ENCODE measurements at regions not wholly inside any gene's neighbourhood (a gene's known extent, or its start where the extent isn't known, plus 50 kb on each side); places are given as distances from the start of the nearest gene placed in this dataset.

- no CpG with 5 or more reads among the region's 1 CpG for WGBS, 2 experiments (ENCODE audit: extremely low coverage in 2 of 2, insufficient read length in 1 of 2)
- Histone ChIP-seq H2BK15ac (ENCODE audit: low read depth, low read length) (no peak overlapping the region), H4K20me1 (ENCODE audit: insufficient read depth, low read length) (no peaks in the 10 kb centered on the region), H4K91ac (ENCODE audit: insufficient read depth, low read depth, low read length) (no peak overlapping the region), H2BK5ac (ENCODE audit: low read depth, low read length, poor library complexity, severe bottlenecking) (no peak overlapping the region), H3K4me3 (ENCODE audit: insufficient read depth, low read depth, low read length) (no peak overlapping the region), H4K5ac (ENCODE audit: low read depth, low read length) (no peak overlapping the region), H4K8ac (ENCODE audit: low read depth in 2 of 2, low read length in 2 of 2) (no peak overlapping the region), H3K4me1 (ENCODE audit: control insufficient read depth, insufficient read depth, low read length) (no peaks in the 10 kb centered on the region), H2BK120ac (ENCODE audit: low read depth, low read length) (no peak overlapping the region), H3K18ac (ENCODE audit: low read depth, low read length) (no peak overlapping the region), H2AFZ (replicated peaks; ENCODE audit: low read length, poor library complexity) (no peak overlapping the region), H3K27ac (ENCODE audit: insufficient read depth, low read length) (no peak overlapping the region), H3K9me3 (ENCODE audit: control insufficient read depth, insufficient read depth, low read length) (no peaks in the 10 kb centered on the region), H2AK9ac (replicated peaks; ENCODE audit: low read depth, low read length, poor library complexity) (no peak overlapping the region), H3K14ac (replicated peaks; ENCODE audit: low read depth, low read length) (no peak overlapping the region), H3K4ac (ENCODE audit: low read depth, low read length) (no peak overlapping the region), H3K36me3 (ENCODE audit: control insufficient read depth, insufficient read depth, low read length) (no peaks in the 10 kb centered on the region), H3K23ac (ENCODE audit: low read depth, low read length) (no peak overlapping the region), H3K9me1 (ENCODE audit: insufficient read depth, low read length) (peaks cover 4% of the 10 kb centered on the region; the same call in 1 of the 2 replicates), H3K27me3 (ENCODE audit: control insufficient read depth, insufficient read depth, low read length) (no peaks in the 10 kb centered on the region), H3K56ac (ENCODE audit: extremely low read depth, insufficient read depth, low read length) (no peak overlapping the region), H3K79me1 (ENCODE audit: low read depth in 1 of 2, low read length in 2 of 2) (no peaks in the 10 kb centered on the region), H2AK5ac (ENCODE audit: low read depth, low read length) (no peak overlapping the region), H3K9ac (ENCODE audit: low read depth, low read length) (no peak overlapping the region), H3K4me2 (ENCODE audit: low read depth, low read length) (no peak overlapping the region), H2BK20ac (ENCODE audit: low read depth, low read length) (no peak overlapping the region)
- dilution Hi-C loops (cut with HindIII; ENCODE audit: low sequenced_read_pairs, unreplicated experiment), result no loop called here
- POLR2A ChIA-PET (ENCODE audit: unreplicated experiment), result interaction anchor here (0.7 kb wide), 1 partner anchor 202 kb away, joined by 3 read pairs; no protein-coding TSS in a partner anchor
- in situ Hi-C loops (cut with MboI; ENCODE audit: low sequenced_read_pairs), result no loop called here
- no TSS peak for BruUV-seq (replicated peaks)
- ATAC-seq (ENCODE audit: low read depth) (no peak), DNase-seq (no peak)
- no peak for TF ChIP-seq BHLHE40 (IDR thresholded peaks at IDR 0.05; ENCODE audit: low read depth, low read length)
- TF ChIP-seq, protein P1, sequence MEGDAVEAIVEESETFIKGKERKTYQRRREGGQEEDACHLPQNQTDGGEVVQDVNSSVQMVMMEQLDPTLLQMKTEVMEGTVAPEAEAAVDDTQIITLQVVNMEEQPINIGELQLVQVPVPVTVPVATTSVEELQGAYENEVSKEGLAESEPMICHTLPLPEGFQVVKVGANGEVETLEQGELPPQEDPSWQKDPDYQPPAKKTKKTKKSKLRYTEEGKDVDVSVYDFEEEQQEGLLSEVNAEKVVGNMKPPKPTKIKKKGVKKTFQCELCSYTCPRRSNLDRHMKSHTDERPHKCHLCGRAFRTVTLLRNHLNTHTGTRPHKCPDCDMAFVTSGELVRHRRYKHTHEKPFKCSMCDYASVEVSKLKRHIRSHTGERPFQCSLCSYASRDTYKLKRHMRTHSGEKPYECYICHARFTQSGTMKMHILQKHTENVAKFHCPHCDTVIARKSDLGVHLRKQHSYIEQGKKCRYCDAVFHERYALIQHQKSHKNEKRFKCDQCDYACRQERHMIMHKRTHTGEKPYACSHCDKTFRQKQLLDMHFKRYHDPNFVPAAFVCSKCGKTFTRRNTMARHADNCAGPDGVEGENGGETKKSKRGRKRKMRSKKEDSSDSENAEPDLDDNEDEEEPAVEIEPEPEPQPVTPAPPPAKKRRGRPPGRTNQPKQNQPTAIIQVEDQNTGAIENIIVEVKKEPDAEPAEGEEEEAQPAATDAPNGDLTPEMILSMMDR (conservative IDR thresholded peaks at IDR 0.05; ENCODE audit: low read depth, low read length), result no peak
- no peak for TF ChIP-seq MAZ (IDR thresholded peaks at IDR 0.05; ENCODE audit: borderline replicate concordance, low read depth, low read length)
- no peak for TF ChIP-seq MAFK (IDR thresholded peaks at IDR 0.05; ENCODE audit: low read depth, low read length)
- TF ChIP-seq MXI1 (IDR thresholded peaks at IDR 0.05; ENCODE audit: borderline replicate concordance, low read depth, low read length), result no peak
- TF ChIP-seq, protein P2, sequence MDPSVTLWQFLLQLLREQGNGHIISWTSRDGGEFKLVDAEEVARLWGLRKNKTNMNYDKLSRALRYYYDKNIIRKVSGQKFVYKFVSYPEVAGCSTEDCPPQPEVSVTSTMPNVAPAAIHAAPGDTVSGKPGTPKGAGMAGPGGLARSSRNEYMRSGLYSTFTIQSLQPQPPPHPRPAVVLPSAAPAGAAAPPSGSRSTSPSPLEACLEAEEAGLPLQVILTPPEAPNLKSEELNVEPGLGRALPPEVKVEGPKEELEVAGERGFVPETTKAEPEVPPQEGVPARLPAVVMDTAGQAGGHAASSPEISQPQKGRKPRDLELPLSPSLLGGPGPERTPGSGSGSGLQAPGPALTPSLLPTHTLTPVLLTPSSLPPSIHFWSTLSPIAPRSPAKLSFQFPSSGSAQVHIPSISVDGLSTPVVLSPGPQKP (IDR thresholded peaks at IDR 0.05; ENCODE audit: borderline replicate concordance, low read depth, low read length), result no peak
- TF ChIP-seq SMC3 (IDR thresholded peaks at IDR 0.05; ENCODE audit: low read depth, low read length), result no peak
- TF ChIP-seq RFX5 (IDR thresholded peaks at IDR 0.05; ENCODE audit: low read depth, low read length), result no peak
- CTCF ChIA-PET, result no interaction called here
- intact Hi-C loops (cut with micrococcal nuclease), result no loop called here
These were observed 176.0 kb upstream of the DYRK2 start for GRCh38 chr12:67472539-67472938.
